NB4 (cell line): ENCODE measurements at regions not wholly inside any gene's neighbourhood (a gene's known extent, or its start where the extent isn't known, plus 50 kb on each side); places are given as distances from the start of the nearest gene placed in this dataset.
A peak's percentile ranks its signal among the peaks of the same experiment; 100 is the strongest.

Experiments
- DNase-seq: peaks from one replicate; pipeline ENCODE4 v3.0.0; 2010; ENCODE audit warnings: low read depth
- H3K4me3 ChIP-seq: one replicate; pipeline ENCODE4 v1.5.1; 2011; ENCODE audit warnings: mild to moderate bottlenecking, low read depth, low read length, moderate library complexity
- MYC ChIP-seq: IDR thresholded peaks from 2 replicates; pipeline ENCODE4 v1.6.1; 2011; ENCODE audit warnings: low read depth, low read length
- POLR2A ChIP-seq: IDR thresholded peaks from 2 replicates; pipeline ENCODE4 v1.6.1; 2011; ENCODE audit warnings: mild to moderate bottlenecking; ENCODE audit not compliant: insufficient read length; ENCODE audit errors: extremely low read depth
- TF ChIP-seq, protein P1 (sequence below): IDR thresholded peaks from 2 replicates; pipeline ENCODE4 v1.6.1; 2011; ENCODE audit warnings: low read depth, low read length
- TF ChIP-seq, protein P2 (sequence below): IDR thresholded peaks from one replicate; pipeline ENCODE4 v1.5.1; 2012; ENCODE audit warnings: low read depth, low read length

DNA sequence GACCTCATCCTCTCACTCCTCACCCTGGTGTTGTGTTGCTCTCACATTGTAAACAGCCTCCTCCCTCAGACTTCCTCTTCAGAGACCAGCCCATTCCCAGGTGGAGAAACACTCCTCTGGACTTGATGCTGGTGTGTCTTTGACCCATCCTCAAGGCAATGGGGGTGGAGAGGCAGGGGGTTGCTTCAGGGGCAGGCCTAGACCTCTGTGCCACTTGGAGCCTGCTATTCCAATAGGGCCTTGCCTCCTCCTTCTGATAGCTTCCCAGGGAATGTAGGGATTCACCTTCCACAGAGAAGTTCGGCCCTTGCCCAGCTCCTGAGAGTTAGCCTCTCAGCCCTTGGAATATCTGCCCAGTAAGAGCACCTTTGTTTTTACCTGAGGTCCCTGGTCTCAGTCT lies 606.6 kb upstream of the CADM1 start:
- no peak for DNase-seq
- H3K4me3 ChIP-seq, result no peak overlapping the region
- TF ChIP-seq MYC (no peak), POLR2A (no peak)

DNA sequence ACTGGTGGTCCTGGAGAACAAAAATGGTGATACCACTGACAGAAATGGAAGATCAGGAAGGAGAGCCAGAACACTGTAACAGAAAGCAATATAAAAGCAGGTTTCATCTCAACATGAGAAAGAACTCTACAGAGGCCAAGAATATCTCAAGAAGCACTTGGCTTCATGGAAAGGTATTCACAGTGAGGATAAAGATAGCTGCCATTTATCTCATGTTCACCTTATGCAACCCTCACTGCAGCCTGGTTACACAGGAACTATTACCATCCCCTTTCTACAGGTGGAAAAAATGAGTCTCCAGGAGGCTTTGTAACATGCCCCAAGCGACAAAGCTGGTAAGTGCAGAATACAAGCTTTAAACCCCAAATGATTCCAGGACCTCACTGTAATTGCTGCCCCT lies 606.1 kb upstream of the CADM1 start:
- no peak for DNase-seq
- H3K4me3 ChIP-seq, result no peak overlapping the region
- TF ChIP-seq, protein P1, sequence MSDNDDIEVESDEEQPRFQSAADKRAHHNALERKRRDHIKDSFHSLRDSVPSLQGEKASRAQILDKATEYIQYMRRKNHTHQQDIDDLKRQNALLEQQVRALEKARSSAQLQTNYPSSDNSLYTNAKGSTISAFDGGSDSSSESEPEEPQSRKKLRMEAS, result no peak
- TF ChIP-seq POLR2A (no peak), MYC (no peak)
- TF ChIP-seq, protein P2, sequence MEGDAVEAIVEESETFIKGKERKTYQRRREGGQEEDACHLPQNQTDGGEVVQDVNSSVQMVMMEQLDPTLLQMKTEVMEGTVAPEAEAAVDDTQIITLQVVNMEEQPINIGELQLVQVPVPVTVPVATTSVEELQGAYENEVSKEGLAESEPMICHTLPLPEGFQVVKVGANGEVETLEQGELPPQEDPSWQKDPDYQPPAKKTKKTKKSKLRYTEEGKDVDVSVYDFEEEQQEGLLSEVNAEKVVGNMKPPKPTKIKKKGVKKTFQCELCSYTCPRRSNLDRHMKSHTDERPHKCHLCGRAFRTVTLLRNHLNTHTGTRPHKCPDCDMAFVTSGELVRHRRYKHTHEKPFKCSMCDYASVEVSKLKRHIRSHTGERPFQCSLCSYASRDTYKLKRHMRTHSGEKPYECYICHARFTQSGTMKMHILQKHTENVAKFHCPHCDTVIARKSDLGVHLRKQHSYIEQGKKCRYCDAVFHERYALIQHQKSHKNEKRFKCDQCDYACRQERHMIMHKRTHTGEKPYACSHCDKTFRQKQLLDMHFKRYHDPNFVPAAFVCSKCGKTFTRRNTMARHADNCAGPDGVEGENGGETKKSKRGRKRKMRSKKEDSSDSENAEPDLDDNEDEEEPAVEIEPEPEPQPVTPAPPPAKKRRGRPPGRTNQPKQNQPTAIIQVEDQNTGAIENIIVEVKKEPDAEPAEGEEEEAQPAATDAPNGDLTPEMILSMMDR, result no peak

DNA sequence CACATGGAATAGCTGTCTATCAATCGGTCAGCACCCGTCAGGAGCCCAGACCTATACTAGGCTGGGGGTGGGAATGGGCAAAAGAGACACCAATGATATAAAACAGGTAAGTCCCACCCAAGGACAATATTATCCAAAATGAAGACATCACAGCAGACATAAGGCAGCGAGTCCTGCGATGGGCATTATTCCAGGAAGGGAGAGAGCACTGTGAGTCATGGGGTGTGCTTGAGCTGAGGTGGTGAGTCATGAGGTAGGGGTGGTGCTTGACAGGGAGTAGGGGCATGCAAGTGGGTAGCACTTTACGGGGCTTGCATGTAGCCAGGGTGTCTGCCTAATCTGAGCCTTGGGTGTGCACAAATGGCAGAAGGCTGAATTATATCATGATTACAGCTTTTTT lies 605.0 kb upstream of the CADM1 start:
- TF ChIP-seq MYC, result no peak
- TF ChIP-seq, protein P1, result no peak
- peak; percentile 20 for DNase-seq
- no peak overlapping the region for H3K4me3 ChIP-seq

DNA sequence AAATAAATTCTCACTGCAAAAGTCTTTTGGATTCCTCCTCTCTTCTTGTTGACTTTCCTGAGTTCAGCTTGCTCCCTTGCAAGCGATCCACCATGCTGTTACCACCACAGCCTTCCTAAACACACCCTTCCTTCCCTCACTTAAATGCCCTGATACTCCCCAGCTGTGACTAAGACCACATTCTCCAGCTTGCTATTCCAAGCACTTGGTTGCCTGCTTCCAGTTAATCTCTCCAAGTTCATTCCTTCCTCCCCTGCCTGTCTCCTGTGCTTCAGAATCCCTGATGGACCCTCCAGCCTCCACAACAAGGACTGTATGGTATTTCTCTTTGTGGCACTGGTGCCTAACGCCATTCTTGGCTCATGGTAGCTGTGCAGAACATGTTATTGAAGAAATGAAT lies 603.9 kb upstream of the CADM1 start:
- H3K4me3 ChIP-seq, result no peak overlapping the region
- TF ChIP-seq MYC, result no peak
- TF ChIP-seq, protein P1, result no peak
- TF ChIP-seq, protein P2, result no peak
- TF ChIP-seq POLR2A, result no peak
- DNase-seq, result no peak

DNA sequence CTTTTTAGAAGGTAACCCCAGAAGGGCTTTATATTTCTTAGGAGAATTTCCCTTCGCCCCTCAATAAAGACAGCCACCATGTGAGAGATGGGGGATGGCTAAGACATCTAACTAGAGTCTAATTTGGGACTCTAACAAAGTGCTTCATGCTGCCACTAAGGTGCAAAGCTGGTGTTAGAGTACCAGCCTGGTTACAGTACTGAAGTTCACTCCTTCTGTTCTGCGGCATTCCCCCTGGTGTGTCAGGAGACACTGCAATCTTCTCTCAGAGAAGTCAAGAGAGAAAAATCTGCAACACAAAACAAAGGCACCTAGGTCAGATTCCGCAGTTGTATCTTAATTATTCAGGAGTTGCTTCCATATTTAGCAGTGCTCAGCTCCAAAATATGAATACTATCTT lies 603.0 kb upstream of the CADM1 start:
- no peak for DNase-seq
- TF ChIP-seq MYC (no peak), POLR2A (no peak)
- TF ChIP-seq, protein P1, result no peak
- TF ChIP-seq, protein P2, result no peak
- no peak overlapping the region for H3K4me3 ChIP-seq

DNA sequence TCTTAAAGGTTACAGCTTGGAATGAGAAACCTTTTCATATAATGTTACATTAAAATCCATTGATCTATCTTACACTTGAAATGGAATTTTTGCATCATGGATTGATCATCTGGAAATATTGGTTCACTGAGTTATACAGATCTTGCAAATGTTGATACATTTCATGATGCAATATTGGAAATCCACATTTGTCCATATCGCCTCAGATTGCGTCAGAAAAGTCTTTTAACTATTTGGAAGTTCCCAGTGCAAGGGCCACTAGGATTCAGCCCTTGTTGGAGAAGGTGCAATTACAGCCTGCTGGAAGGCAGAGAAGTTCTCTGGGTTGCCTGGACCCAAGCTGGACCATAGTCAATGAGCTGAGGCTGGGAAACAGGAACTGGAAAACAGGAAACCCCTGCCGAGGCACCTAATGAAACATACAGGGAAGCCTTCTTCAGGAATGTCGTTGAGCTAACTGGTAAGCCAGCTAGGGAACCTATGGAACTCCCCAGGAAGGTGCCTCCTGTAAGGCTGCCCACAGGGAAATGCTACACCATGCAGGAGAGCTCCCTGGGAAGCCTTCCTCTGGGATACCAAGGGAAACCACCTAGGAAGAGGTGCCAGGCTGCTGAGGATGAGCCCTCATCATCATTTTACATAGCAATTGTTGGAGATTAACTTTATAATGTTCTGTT lies 600.4 kb upstream of the CADM1 start:
- no peak for DNase-seq
- no peak overlapping the region for H3K4me3 ChIP-seq
- TF ChIP-seq MYC, result no peak
- no peak for TF ChIP-seq POLR2A
- TF ChIP-seq, protein P2, result no peak
- TF ChIP-seq, protein P1, result no peak
